Umbilical cord (tissue), 1 donor: ENCODE measurements at regions not wholly inside any gene's neighbourhood (a gene's known extent, or its start where the extent isn't known, plus 50 kb on each side); places are given as distances from the start of the nearest gene placed in this dataset.
"Not testable (repeated sequence)": the region's sequence is repeated elsewhere in the genome, so short reads cannot be mapped to it uniquely, and the experiment has no call there.

Source experiments
- DNase-seq: peaks from one replicate; pipeline ENCODE4 v3.0.0-alpha.2; 2015; ENCODE audit warnings: low spot score

DNA sequence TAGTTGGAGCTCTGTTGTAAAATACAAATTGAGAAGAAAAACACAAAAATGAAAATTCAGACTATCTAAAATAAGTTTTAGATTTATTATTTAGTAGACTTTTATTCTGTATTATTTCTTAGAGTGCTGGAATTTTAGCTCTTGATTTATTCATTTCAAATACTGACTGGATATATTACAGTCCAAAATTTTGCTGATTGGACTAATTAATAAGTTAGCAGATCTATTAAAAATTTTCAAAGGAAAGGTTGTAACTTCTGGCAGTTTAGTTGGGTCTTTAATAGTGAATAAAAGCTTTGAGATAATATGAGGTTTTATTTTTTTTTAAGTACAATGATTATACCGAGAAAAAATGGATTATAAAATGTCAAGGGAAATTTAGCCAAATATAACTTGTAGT, 1224.9 kb upstream of the SPRY2 start:
- DNase-seq, result no peak

DNA sequence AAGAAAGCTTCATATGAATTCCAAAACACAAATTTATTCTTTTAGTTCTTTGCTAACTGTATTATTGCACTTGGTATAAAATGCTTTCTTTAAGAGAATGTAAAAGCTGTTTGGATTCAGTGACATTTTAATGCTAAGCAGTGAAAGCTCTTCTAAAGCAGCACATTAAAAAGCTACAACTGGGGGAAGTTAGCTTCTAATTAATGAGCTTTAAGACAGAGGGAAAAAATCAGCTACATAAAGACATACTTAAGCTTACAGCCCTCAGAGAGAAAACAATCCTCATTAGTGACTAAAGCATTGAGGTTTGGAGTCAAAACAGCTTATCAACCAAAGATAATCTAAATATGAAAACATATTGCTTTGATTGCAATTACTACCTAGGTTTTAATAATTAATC, 1222.2 kb upstream of the SPRY2 start:
- DNase-seq, result no peak

DNA sequence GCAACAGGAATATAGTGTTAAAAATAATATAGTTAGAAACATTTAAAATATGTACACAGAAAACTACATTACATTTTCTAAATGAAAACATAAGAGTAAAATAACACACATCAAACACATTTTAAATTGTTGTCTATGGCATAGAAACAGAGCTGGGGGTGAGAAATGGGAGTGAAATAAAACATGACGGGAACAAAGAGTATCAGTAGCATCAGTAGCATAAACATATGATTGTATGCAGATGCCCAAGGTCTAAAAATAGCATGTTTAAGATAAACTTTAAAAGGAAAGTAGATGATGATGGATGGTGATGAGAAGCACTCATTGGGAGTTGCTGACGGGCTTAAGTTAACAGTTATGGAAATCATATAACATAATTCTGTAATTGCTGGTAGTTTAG, 1221.7 kb upstream of the SPRY2 start:
- DNase-seq, result no peak

DNA sequence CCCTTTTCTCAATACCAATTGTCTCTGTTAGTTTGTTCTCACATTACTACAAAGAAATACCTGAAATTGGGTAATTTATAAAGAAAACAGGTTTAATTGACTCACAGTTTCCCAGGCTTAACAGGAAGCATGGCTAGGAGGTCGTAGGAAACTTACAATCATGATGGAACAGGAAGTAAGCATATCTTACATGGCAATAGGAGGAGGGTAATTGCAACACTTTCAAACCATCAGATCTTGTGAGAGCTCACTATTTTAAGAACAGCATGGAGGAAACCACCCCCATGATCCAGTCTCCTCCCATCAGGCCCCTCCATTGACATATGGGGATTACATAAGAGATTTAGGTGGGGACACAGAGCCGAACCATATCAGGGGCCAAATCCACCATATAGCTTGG, 1210.1 kb upstream of the SPRY2 start:
- no peak for DNase-seq

DNA sequence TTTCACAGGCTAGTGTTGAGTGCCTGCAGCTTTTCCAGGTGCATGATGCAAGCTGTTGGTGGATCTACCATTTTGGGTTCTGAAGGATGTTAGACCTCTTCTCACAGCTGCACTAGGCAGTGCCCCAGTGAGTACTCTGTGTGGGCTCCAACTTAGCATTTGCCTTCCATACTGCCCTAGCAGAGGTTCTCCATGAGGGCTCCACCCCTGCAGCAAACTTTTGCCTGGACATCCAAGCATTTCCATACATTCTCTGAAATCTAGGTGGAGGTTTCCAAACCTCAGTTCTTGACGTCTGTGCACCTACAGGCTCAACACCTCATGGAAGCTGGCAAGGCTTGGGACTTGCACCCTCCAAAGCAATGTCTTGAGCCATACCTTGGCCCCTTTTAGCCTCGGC, 1205.4 kb upstream of the SPRY2 start:
- DNase-seq, result not testable (repeated sequence)

DNA sequence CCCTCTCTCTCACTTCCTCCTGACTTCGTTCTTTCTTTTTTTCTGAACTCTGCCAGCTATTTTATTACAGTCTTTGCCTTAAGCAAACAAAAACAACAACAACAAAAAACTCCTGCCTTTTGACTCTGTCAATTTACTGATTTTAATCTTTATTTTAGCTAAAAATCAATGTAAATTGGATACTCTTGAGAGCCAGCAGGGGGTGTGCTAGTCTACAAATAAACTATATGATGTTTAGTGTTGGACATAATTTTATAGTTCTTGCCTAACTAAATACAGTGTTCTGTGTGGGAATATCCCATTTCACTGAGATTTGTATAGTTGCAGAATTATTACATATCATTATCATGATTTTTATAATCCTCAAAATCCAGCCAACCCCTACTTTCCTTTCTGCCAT, 1199.9 kb upstream of the SPRY2 start:
- peak; percentile 17 for DNase-seq

DNA sequence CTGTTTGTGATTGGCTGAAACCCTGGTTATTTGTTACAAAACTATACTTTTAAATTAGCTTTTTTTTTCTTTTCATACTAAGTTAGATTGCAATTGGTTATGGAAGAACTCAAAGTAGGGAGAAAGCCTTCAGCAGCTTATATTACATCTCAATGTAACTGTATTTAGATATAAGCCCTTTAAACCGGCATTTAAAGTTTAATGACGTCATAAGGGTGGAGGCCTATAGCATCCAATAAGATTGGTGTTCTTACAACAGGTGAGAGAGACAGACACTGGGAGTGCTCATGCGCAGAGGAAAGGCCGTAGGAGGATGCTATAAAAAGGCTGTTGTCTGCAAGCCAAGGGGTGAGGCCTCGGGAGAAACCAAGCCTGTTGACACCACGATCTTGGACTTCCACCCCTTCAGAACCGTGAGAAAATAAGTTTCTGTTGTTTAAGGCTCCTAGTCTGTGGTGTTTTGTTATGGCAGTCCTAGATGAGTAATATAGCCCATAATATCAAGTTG, 1198.8 kb upstream of the SPRY2 start:
- no peak for DNase-seq

DNA sequence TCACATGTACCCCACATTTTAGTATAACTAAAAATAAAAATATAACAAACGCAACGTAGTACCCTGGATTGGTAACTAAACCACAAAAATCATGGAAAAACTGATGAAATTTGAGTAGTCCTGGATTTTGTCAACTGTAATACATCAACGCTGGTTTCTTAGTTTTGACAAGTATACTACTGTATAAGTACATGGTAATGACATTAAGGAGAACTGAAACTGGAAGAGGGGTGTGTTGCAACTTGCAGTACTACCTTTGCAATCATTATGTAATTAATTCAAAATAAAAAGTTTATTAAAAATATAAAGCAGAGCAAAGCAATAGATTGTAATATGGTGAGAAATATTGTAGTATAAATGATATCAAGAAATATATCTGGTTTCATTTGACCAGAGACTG, 1158.0 kb upstream of the SPRY2 start:
- no peak for DNase-seq

DNA sequence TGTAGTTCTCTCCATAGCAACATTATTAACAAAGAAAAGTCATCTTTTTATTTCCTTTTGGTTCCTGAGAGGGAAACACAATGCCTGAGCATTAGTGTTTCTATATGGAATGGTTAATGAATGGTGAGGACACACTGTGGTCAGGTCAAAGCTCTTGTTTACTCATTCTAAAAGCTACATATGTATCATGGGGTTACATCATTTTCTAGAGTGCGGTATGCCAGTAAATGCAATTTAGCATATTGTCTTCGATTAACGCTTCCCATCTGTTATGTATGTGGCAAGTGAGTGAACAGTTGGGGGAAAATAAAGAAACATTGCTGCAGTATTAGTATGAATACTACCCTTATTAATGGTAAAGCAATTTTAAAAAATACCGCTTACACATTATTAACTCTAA, 1152.2 kb upstream of the SPRY2 start:
- DNase-seq, result no peak

DNA sequence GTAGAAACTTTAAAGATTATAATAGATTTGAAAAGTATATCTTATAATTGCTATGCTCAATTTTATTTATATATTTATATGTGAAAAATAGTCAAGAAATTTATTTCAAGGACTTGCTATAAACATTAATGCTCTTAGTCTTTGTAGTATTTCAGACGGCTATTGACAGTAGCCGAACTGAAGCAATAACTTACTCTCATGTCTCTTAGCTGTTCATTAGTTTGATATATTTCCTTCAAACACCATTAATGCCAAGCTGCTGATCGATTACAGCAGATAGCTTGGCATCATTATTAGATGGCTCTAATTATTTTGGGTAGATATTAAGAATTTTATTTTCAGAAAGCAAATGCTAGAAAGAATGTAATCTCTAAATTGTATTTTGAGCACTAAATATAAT, 1151.5 kb upstream of the SPRY2 start:
- no peak for DNase-seq

DNA sequence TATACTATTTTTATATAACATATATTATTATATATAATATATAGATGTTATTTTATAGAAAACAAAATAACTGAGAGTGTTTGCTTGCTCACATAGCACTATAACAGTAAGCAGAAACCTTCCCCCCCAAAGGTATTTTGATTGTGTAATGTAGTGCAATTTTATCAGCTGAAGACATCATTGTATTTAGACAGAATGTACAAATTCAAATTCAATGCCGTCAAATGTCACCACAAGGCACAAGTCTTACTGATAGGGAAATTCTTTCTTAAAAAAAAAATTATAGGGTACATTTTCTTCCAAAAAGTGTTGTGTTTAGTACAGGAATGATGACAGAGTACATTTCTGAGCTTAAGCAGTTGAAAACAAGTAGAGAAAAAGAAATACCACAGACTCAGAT, 1147.1 kb upstream of the SPRY2 start:
- peak; percentile 9 for DNase-seq

DNA sequence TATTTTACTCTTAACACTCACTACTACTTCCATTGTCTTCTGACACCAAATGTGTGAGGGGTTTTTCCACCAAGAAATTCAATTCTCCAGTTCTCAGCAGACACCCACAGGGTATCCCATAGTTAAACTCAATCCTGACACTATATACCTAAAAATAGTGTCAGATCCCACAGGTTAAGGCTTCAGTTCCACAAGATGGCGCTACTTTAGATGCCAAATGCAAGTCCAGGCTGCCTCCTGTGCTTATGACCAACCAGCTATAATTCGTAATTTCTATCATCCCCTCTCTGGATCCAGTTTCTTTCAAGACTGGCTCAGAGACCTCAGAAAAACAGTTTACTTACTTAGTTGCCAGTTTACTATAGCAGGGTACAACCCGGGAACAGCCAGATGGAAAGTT, 1146.2 kb upstream of the SPRY2 start:
- DNase-seq, result no peak

DNA sequence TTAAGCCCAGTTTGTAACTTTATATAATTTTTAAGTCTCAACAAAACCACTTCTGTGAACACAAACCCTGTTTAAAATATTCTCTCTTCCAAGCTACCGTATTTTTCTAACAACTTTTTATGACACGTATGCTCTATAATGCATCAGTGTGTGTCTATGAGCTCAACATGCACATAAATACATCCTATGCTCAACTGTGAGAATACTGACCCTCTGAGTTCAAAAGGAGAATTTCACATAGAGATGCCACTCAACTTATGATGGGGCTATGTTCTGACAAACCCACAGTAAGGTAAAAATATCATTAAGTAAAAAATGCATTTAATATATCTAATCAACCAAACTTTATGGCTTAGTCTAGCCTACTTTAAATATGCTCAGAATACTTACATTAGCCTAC, 1139.7 kb upstream of the SPRY2 start:
- peak; percentile 1 for DNase-seq

DNA sequence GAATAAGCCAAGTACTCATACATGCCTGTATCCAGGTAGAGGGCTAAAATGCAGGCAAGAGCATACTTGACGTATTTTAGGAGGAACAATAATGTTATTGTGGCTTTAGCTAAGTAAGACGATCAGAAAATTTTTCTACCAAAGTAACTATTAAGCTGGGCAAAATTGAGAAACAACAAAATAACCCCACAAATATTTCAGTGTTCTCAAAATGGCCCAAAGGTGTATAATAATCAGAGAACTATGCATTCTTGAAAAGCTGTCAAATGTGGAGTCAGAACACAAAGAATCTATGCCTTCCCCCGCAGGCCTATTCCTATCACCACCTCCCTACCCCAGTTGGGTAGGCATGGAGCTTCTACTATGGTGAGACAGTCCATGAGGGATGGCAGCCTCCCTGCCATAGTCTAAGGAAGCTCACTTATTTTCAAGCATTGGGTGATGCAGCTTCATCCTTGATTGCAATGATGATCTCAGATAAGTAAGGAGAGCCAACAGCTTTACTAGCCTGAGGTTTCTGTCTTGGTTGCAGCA, 1132.5 kb upstream of the SPRY2 start:
- DNase-seq, result no peak

DNA sequence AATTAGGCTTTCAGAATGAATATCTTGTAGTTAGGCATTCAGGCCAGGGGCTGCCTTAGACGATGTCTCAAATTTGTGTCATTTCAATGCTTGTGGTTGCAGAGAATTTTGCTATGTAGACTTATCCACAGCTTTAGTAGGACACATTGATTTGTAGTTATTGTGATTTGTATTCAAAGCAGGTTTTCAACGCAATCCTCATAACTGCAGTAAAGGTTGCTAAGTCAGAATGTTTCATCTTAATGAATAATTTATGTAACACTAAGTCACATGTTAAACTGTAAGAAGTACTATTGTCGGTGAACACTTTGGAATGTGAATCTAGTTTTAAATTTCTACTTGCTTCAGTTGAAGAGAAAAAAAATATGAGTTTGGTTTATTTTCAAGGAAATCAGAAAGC, 1117.2 kb upstream of the SPRY2 start:
- DNase-seq, result no peak

DNA sequence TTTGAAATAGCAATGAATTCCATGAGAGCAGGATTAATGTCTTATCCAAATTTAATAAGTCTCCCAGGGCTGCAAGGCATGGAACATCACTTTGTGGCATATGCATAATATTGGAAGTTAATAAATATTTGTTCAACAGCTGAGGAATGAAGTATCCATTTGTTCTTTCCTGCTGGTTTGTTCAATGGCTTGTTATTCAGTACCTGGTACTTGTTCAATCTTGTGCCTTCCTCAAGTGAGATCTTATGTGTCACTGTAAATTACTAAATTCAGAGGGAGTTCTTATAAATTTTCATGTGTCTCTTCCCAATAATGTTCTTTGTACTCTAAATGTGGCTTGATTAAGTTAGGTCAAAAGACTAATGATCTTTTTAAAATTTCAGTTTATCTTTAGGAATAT, 1105.5 kb upstream of the SPRY2 start:
- DNase-seq, result no peak

DNA sequence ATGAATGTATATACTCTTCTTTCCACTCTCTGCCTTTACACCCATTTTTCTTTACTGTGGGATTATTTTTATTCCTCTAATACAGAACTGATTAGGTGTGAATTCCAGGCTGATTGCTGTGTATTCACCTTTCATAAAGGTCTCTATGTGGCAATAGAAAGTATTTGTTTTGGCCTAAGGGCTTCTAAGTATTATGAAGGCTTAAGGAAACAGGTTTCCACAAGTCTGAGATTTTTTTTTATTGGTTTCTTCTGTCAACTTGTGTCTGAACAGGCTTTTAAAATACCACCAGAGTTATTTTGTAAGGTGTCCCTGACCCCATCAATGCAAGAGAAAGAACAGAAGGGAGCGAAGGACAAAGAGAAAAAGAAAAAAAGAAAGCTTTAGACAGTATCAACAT, 1102.0 kb upstream of the SPRY2 start:
- DNase-seq, result peak; percentile 54

DNA sequence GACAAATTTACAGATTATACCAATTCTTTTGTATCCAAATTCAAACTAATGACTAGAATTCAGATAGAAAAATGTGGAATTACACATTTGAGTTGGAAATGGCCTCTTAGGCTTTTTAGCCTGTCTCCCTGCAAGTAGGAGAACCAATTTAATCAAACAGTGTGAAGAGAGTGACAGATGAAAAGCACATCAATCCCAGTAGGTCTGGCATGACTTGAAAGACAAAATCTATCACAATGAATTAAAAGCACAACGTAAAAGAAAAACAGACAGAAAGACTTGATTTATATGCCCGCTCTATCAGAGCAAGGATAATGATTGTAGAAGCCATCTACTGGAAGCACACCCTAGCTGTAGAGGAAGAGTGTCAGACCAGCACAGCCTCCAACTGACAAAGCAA, 1084.4 kb upstream of the SPRY2 start:
- DNase-seq, result no peak

DNA sequence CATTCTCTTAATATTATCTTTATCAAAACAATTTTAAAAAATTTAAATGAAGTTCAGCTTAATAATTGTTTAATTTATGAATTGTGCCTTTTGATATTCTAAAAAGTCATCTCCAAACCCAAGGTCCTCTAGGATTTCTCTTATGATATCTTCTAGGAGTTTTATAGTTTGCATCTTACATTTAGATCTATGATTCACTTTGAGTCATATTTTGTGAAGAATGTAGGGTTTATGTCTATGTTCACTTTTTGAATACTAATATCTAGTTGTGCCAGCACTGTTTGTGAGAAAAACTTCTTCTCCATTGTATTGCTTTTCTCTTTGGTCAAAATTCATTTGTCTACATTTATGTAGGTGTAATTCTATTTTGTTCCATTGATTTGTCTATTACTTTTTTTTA, 1068.4 kb upstream of the SPRY2 start:
- DNase-seq, result no peak

DNA sequence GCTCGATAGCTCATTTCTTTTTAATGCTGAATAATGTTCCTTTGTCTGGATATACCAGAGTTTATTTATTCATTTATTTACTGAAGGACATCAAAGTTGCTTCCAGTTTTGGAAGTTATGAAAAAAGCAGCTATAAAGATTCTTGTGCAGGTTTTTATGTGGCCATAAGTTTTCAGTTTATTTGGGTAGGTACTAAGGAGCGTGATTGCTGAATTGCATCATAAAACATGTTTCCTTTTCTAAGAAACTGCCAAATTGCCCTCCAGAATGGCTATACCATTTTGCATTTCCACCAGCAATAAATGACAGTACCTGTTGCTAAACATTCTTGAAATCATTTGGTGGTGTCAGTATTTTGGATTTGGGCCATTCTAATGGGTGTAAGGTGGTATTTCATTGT, 1067.7 kb upstream of the SPRY2 start:
- no peak for DNase-seq

DNA sequence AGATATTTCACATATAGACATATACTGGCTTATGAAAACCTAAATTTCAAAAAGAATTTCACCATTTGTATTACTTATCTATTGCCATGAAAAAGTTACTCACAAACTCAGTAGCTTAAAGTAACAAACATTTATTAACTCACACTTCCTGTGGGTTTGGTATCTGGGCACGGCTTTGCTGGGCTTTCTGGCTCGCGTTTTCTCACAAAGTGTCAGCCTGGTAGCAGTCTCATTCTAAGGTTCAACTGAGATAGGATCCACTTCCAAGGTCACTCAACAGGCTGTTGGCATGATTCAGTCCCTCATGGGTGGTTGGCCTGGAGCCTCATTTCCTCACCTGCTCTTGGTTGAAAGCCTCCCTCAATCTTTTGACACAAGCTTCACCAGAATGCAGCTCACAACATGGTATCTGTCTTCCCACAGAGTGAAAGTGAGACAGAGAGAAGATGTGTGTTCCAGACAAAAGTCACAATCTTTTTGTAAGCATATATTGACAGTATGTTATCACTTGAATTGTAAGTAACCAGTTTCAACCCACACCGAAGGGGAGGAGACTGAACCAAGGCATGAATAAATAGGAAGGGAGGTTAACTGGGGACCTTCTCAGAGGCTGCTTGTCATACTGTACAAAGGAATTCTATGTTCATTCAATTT, 1065.8 kb upstream of the SPRY2 start:
- no peak for DNase-seq

DNA sequence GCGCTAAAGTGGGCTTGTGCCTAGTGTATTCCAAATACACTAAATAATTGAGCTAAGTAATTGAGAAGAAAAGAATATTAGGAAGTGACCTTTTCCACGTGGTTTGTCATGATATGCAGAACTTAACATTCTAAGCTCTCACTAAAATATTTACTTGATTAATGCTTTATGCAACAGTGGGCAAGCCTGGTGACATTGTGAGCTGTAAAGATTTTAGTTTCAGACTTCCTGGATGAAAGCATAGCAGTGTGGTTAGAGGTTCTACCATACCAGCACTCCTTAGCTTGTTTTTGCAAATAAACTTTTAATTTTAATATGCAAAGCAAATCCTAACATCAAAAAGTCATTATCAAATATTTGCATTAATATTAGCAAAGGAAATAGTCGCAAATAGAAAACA, 1065.1 kb upstream of the SPRY2 start:
- peak; percentile 8 for DNase-seq

DNA sequence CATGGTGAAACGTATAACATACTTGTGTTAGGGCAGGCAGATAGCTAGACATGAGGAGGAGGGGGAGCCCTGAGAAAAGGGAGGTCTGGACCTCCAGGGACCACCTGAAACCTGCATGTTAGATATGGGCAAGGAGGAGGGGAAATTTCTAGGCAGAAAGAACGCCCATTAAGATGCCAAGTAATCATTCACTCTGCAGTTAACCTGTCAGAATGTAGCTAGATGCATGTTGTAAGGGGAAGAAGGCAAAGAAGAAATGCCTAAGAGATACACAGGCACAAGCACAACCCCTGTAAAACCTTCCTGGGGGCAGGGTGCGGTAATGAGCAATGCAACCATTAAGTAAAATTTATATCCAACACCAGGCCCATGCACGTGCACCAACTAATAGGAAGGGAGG, 1055.3 kb upstream of the SPRY2 start:
- DNase-seq, result no peak

DNA sequence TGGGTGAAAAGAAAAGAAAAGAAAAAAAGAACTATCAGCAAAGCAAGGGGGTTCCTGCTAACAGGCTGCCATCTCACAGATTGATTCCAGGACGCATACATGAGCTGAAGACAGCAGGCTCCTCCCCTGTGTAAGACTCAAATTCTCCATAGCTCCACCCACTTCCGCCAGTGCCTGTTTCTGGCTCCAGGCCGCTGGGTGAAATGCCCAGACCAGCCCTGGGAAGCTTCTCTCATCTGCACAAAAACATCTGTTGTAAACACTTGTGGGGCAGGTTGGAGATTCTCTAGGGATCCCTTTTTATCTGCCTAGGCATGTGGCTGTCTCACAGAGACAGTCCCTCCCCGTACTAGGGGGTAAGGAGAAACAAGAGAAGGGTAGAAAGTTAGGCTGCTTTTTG, 1054.4 kb upstream of the SPRY2 start:
- DNase-seq, result no peak
